IgD-negative memory B cell (primary cell): ENCODE measurements at regions not wholly inside any gene's neighbourhood (a gene's known extent, or its start where the extent isn't known, plus 50 kb on each side); places are given as distances from the start of the nearest gene placed in this dataset.

Source experiments
- H3K27ac Mint-ChIP-seq, 3 donors: one replicate each; pipeline ENCODE4 v1.8.0; 2020 to 2022; ENCODE audit warnings: mild to moderate bottlenecking in 3 of 3, mixed read lengths in 3 of 3, moderate library complexity in 1 of 3
- H3K27me3 Mint-ChIP-seq: one replicate; pipeline ENCODE4 v1.8.0; 2021; ENCODE audit warnings: mixed read lengths
- H3K36me3 Mint-ChIP-seq: one replicate; pipeline ENCODE4 v1.8.0; 2020; ENCODE audit warnings: mild to moderate bottlenecking, mixed read lengths
- H3K4me1 Mint-ChIP-seq, 3 donors: one replicate each; pipeline ENCODE4 v1.8.0; 2020 to 2022; ENCODE audit warnings: mixed read lengths in 3 of 3, mild to moderate bottlenecking in 1 of 3
- H3K4me3 Mint-ChIP-seq, 4 donors: one replicate each; pipeline ENCODE4 v1.8.0; 2020 to 2022; ENCODE audit warnings: mild to moderate bottlenecking in 4 of 4, mixed read lengths in 4 of 4, moderate library complexity in 3 of 4
- H3K9me3 Mint-ChIP-seq, 3 donors: one replicate each; pipeline ENCODE4 v1.8.0; 2020 to 2021; ENCODE audit warnings: mixed read lengths in 3 of 3, mild to moderate bottlenecking in 1 of 3

DNA sequence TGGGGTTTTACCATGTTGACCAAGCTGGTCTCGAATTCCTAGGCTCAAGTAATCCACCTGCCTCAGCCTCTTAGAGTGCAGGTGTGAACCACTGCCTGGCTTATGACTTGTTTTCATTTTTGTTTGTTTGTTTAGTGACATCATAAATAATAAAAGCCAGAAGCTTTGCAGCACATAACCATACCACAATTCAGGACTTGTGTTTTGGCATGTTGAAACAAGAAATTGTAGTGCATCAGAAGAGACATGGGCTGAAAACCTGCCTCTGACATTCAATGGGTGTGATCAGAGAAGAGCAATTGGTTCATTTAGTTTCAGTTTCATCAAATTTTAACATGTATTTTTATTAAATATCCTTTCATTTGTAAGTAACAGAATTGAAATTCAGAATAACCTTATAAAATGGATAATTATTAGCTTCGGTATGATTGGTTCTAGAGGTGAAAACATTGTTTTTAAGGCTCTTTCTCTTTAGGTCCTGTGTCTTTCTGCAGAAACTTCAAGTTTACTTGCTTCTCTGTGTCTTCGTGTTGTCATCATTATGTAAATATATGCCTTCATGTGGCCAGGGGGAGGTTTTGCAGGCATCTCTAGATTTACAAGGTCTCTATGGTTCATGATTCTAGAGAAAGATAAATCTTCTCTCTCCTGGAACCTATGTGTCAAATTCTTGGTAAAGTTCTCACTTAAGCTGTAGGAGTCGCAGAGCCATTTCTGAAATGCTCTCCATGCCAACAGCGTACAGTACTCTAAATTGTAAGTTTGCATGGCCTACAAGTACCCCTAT is 312.0 kb downstream of the KCNC2 start:
- H3K36me3 Mint-ChIP-seq: no peaks in the 10 kb centered on the region
- no peaks in the 10 kb centered on the region for H3K27me3 Mint-ChIP-seq
- H3K27ac Mint-ChIP-seq: no peak overlapping the region
- H3K9me3 Mint-ChIP-seq: peaks cover 0 to 2% (median 0%) of the 10 kb centered on the region in 3 donors
- no peaks in the 10 kb centered on the region for H3K4me1 Mint-ChIP-seq
- no peak overlapping the region for H3K4me3 Mint-ChIP-seq

DNA sequence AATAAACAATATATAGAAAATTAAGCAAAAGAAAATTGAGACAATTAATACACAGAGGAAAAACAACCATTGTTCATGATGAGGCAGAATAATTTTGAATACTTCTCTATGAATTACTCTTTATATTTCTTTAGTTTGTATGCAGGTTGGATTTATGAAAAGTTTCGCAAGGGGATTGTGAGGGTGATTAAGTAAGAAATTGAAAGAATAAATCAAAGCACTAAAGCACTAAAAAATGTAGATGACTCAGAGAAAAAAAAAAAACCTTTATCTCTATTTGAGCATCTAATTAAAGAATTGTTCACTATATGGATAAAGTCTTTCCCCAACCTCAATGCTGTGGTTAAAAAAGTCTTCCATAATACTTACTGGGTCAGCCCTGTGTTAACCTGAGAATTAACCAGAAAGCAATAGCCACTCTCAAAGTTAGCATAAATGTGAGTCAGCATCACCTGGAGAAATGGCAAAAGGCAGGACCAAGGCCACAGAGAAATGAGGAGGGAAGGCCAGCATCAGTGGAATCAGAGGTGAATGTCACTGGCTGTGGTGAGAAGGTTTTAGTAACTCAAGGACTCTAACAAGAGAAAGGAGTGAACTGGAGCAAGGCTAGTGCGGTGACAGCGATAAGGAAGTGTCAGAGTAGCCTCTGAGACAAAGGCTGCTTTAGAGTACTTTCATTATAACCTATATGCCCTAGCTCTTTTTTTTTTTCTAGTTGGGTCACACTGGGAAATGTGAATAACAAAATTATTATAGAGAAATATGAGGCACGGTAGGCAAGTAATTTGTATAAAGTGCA is 310.4 kb downstream of the KCNC2 start:
- Mint-ChIP-seq H3K4me3 (no peak overlapping the region), H3K4me1 (no peaks in the 10 kb centered on the region), H3K36me3 (no peaks in the 10 kb centered on the region), H3K27ac (no peak overlapping the region), H3K27me3 (no peaks in the 10 kb centered on the region), H3K9me3 (peaks cover 0 to 2% (median 0%) of the 10 kb centered on the region in 3 donors)

DNA sequence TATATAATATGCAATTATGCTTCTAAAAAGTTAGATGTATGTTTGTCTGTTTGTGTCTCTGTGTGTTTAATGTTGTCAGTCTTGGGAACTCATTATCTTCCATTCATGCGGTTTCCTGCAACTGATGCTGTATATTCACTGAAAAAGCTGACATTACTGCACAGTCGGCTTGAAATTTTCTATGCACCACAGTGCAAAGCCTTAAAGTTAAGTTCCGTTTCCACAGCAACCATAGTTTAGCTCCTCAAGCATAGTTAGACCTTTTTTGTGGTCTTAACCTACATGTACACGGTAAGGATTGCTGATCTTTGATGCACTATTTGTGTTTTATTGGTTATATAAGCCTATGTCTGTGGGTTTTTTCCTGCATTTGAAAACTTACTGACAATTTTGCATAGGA is 309.4 kb downstream of the KCNC2 start:
- H3K4me3 Mint-ChIP-seq: no peak overlapping the region

DNA sequence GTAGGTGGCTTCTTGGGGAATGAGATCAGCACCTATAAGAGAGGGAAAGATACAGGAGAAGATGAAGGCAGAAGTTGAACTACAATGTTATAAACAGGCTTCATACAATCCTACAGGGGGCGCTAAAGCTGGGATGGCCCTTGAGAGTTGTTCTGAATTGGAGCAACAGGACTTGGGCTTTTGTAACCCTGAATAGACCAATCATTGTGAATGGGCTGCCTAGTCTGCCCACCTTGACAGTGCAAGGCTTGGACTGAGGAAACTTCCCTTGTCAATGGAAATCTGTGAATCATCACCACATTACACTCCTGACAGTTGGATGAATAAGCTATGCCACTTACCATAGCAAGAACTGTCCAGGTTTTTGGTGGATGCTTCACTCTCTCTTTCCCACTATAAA is 306.1 kb downstream of the KCNC2 start:
- no peak overlapping the region for H3K4me3 Mint-ChIP-seq
- no peaks in the 10 kb centered on the region for H3K4me1 Mint-ChIP-seq
- peaks cover 0 to 2% (median 1%) of the 10 kb centered on the region in 3 donors for H3K9me3 Mint-ChIP-seq
- H3K36me3 Mint-ChIP-seq: no peaks in the 10 kb centered on the region
- H3K27me3 Mint-ChIP-seq: no peaks in the 10 kb centered on the region
- no peak overlapping the region for H3K27ac Mint-ChIP-seq

More for the DNA sequence above, 309.4 kb downstream of the KCNC2 start:
- no peaks in the 10 kb centered on the region for H3K4me1 Mint-ChIP-seq
- H3K9me3 Mint-ChIP-seq: peaks cover 0 to 2% (median 1%) of the 10 kb centered on the region in 3 donors
- H3K27ac Mint-ChIP-seq: no peak overlapping the region
- H3K27me3 Mint-ChIP-seq: no peaks in the 10 kb centered on the region
- no peaks in the 10 kb centered on the region for H3K36me3 Mint-ChIP-seq

DNA sequence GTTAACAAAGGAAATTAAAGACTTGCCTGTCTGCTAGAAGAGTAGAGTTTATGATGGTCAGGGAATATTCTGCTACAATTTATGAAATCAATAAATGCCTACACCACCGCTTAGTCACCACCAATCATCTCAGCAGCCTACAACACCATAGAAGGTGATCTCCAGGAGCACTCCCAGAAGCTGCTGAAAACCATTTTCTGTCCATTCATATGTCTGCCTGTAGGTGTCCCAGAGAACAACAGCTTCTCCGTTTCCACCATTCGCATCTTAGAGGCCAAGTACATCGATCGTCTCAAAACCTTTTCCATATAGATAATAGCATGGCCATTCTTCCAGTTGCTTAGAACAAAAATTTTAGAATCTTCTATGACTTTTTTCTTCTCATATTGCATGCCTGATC is 303.4 kb downstream of the KCNC2 start:
- Mint-ChIP-seq H3K27me3 (no peaks in the 10 kb centered on the region), H3K4me1 (no peaks in the 10 kb centered on the region), H3K27ac (no peak overlapping the region), H3K9me3 (peaks cover 0 to 1% (median 0%) of the 10 kb centered on the region in 3 donors), H3K36me3 (no peaks in the 10 kb centered on the region), H3K4me3 (no peak overlapping the region)

DNA sequence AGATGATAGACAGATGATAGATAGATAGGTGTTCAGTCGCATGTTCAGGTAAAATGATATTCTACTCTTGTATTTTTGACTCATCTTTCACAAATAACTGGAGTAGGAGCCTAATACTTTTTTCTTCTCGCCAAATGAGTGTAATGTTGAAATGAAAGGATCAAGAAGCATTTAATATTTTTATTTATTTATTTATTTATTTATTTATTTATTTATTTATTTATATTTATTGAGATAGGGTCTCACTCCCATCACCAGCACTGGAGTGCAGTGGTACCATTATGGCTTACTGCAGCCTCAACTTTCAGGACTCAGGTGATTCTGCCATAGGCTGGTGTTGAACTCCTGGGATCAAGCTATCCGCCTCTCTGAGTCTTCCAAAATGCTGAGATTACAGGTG is 298.8 kb downstream of the KCNC2 start:
- Mint-ChIP-seq H3K4me3 (no peak overlapping the region), H3K9me3 (no peaks in the 10 kb centered on the region), H3K27ac (no peak overlapping the region), H3K4me1 (no peaks in the 10 kb centered on the region), H3K27me3 (no peaks in the 10 kb centered on the region), H3K36me3 (no peaks in the 10 kb centered on the region)

DNA sequence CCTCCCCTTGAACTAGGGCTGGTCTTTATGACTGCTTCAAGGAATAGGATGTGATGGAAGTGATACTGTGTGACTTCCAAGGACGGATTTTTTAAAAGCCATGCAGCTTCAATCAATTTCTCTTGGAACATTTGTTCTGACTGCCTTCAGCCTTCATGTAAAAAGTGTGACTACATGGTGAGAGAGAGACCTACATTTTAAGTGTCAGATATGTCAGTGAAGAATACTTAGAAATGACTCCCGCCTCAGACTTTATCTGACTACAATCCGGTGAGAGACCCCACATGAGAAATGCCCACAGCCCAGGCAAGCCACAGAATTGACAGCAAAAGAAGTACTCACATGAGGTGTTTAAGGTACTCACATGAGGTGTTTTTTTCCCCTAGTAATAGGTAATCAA is 295.3 kb downstream of the KCNC2 start:
- H3K36me3 Mint-ChIP-seq: no peaks in the 10 kb centered on the region
- no peaks in the 10 kb centered on the region for H3K4me1 Mint-ChIP-seq
- no peaks in the 10 kb centered on the region for H3K9me3 Mint-ChIP-seq
- H3K4me3 Mint-ChIP-seq: no peak overlapping the region
- H3K27me3 Mint-ChIP-seq: no peaks in the 10 kb centered on the region
- H3K27ac Mint-ChIP-seq: no peak overlapping the region

DNA sequence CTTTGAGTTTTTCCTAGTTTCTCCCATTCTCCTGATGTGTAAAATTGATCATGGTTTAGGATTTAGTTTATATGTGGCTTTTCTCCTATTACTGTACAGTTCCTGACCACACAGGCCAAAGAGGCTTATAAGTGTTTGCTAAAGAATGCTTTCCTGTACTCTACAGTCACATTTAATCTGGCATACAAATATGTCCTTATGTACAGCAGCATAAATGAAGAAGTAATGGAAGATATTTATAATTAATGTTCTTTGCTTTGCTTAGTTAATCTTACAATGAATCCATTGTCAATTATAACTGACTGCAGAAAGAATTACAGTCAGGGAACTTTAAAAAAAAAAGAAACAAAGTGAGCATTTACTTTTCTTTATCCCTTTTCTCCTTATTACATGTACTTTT is 293.9 kb downstream of the KCNC2 start:
- H3K4me1 Mint-ChIP-seq: no peaks in the 10 kb centered on the region
- H3K9me3 Mint-ChIP-seq: no peaks in the 10 kb centered on the region
- no peak overlapping the region for H3K4me3 Mint-ChIP-seq
- H3K27me3 Mint-ChIP-seq: no peaks in the 10 kb centered on the region
- H3K27ac Mint-ChIP-seq: no peak overlapping the region
- H3K36me3 Mint-ChIP-seq: no peaks in the 10 kb centered on the region

DNA sequence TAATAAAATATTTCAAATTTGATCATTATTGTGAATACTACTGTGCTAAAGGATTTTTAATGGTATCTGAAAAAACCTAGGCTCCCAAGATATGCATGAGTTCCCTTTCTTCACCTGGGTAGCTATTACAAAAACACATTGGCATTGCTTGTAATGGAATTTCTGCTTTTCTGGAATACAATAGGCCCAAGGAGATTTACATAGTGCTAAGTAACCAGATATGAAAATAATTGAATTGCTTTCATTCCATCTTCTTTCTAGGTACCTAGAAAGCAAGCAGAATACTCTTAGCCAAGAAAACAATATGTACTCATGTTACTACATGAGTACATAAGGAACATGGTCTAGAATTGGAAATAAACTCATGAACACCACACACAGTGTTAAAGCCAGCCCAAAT is 291.9 kb downstream of the KCNC2 start:
- Mint-ChIP-seq H3K27ac (no peak overlapping the region), H3K4me3 (no peak overlapping the region), H3K36me3 (no peaks in the 10 kb centered on the region), H3K9me3 (peaks cover 0 to 4% (median 0%) of the 10 kb centered on the region in 3 donors), H3K27me3 (no peaks in the 10 kb centered on the region), H3K4me1 (no peaks in the 10 kb centered on the region)

DNA sequence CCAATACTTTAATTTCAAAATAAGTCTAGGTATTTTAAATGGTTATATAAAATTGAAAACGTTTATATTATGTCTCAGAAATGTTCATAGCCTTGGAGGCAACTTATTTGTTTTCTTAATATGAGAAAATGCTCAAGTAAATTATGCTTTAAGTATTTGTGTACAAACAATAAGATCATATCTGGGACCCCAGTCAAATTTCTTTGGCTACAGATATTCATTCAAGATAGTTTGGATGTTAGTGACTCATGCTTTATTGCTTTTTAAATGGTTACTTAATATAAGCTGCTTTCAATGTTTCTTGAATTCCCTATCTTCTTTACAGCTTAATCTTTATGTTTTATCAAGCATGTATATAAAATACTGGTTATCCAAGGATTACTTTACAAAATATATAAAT is 291.3 kb downstream of the KCNC2 start:
- no peak overlapping the region for H3K27ac Mint-ChIP-seq
- peaks cover 0 to 7% (median 1%) of the 10 kb centered on the region in 3 donors for H3K9me3 Mint-ChIP-seq
- no peaks in the 10 kb centered on the region for H3K36me3 Mint-ChIP-seq
- no peaks in the 10 kb centered on the region for H3K27me3 Mint-ChIP-seq
- no peak overlapping the region for H3K4me3 Mint-ChIP-seq
- no peaks in the 10 kb centered on the region for H3K4me1 Mint-ChIP-seq

DNA sequence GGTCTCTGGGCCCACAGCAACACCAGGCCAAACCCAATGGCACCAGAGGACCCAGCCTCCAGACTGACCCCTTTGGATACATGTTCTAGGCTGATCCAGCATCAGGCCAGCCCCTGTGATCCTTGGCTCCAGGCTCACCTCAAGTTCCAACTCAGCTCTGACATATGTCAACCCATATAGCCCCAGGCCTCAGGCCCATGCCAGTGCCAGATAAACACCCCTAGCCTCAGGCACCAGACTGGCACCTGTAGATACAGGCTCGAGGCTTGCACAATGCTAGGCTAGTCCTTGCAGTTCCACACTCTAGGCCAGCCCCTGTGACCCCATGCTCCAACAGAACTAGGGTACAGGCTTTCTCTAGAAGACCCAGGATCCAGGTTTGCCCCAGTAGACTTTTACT is 287.5 kb downstream of the KCNC2 start:
- no peak overlapping the region for H3K27ac Mint-ChIP-seq
- H3K27me3 Mint-ChIP-seq: no peaks in the 10 kb centered on the region
- H3K4me1 Mint-ChIP-seq: no peaks in the 10 kb centered on the region
- H3K36me3 Mint-ChIP-seq: no peaks in the 10 kb centered on the region
- no peak overlapping the region for H3K4me3 Mint-ChIP-seq
- peaks cover 3 to 22% (median 5%) of the 10 kb centered on the region in 3 donors for H3K9me3 Mint-ChIP-seq

DNA sequence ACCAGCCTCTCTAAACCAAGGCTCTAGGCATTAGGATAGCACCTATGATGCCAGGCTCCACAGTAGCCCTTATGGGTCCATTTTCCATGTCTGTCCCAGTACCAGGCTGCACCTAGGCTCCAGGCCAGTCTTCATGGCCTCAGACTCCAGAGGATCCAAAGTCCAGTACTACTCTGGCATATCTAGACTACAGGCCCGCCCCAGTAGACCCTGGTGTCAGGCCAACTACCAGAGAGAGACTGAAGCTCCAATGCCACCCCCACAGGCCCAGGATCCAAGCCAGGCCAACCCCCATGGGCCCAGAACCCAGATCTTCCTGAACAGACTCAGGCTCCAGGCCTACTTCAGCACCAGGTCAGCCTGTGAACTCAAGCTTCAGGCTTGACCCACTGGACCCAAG is 287.0 kb downstream of the KCNC2 start:
- H3K36me3 Mint-ChIP-seq: no peaks in the 10 kb centered on the region
- H3K4me1 Mint-ChIP-seq: no peaks in the 10 kb centered on the region
- H3K4me3 Mint-ChIP-seq: no peak overlapping the region
- peaks cover 3 to 23% (median 5%) of the 10 kb centered on the region in 3 donors for H3K9me3 Mint-ChIP-seq
- no peaks in the 10 kb centered on the region for H3K27me3 Mint-ChIP-seq
- no peak overlapping the region for H3K27ac Mint-ChIP-seq

DNA sequence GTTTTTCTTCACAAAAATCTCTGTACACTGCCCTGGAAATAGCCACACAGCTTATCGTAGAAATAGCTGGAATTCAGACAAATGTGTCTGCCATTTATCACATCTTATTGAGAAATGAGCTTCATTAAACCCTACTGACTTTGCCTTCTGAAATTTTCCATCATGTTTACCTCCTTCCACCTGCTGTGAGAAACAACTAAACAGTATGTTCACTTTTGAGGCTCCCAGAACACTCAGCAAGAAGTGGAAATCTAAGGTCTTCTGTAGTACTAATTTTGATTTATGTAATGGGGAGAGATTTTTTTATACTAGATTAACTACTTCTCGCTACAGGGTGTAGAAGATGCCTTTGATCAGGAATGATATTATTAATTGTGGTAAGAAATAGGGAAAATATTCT is 268.0 kb downstream of the KCNC2 start:
- no peaks in the 10 kb centered on the region for H3K27me3 Mint-ChIP-seq
- H3K4me1 Mint-ChIP-seq: no peaks in the 10 kb centered on the region
- H3K27ac Mint-ChIP-seq: no peak overlapping the region
- H3K4me3 Mint-ChIP-seq: no peak overlapping the region
- no peaks in the 10 kb centered on the region for H3K36me3 Mint-ChIP-seq
- H3K9me3 Mint-ChIP-seq: peaks cover 0 to 4% (median 3%) of the 10 kb centered on the region in 3 donors

DNA sequence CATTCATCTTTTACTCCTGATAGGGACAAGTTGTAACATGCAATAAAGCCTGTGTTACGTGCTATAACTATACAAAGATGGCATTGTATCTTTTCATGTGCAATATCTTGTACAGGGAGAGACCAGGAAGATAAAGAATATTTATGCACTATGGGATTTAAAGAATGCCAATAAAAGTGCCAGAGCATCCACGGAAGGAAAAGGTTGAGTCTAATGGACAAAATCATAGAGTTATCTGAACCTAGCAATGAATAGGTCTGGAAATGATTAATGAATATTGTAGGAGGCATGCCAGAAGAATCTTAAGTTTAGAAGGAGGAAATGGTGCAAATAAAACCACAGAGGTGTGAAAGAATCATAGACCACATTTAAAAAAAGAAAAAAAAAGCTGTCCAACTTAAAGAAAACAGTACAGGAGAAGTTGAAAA is 263.9 kb downstream of the KCNC2 start:
- peaks cover 0 to 4% (median 3%) of the 10 kb centered on the region in 3 donors for H3K9me3 Mint-ChIP-seq
- H3K4me1 Mint-ChIP-seq: no peaks in the 10 kb centered on the region
- no peaks in the 10 kb centered on the region for H3K36me3 Mint-ChIP-seq
- H3K27ac Mint-ChIP-seq: no peak overlapping the region
- no peaks in the 10 kb centered on the region for H3K27me3 Mint-ChIP-seq
- no peak overlapping the region for H3K4me3 Mint-ChIP-seq

DNA sequence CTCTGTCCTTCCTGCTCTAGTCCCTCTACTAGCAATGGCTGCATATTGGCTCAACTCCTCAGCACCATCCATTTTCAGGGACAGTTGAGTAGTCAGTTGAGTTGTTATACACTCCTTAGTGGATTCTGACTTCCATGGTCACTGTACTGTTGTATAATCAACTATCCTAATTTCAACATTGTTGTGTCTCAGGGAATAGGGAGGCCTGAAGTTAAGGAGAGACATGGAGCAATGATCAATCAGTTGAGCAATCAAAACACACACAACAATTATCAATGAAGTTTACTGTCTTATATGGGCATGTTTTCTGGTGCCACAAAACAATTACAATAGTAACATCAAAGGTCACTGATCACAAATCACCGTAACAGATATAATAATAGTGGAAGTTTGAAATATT is 255.9 kb downstream of the KCNC2 start:
- H3K27ac Mint-ChIP-seq: no peak overlapping the region
- peaks cover 0 to 13% (median 10%) of the 10 kb centered on the region in 3 donors for H3K9me3 Mint-ChIP-seq
- no peaks in the 10 kb centered on the region for H3K27me3 Mint-ChIP-seq
- no peaks in the 10 kb centered on the region for H3K36me3 Mint-ChIP-seq
- H3K4me1 Mint-ChIP-seq: no peaks in the 10 kb centered on the region
- H3K4me3 Mint-ChIP-seq: no peak overlapping the region

DNA sequence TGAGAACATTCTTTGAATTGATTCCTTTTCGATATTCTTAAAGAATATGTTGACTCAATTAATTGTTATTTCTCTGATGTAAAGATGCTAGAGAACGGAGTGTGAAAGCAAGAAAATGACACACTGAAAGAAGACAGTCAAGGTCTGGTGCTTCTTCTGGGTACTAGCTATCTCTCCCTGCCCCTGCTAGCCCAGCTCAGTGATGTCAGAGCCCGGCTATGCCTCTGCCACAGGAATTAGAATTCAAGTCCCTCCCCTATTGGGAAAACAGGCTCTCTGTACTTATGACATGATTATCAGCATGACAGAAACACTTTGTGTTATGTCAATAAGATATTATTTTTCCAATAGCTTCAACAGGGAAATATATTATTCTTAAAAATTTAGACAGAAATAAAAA is 252.4 kb downstream of the KCNC2 start:
- Mint-ChIP-seq H3K4me1 (no peaks in the 10 kb centered on the region), H3K27ac (no peak overlapping the region), H3K9me3 (peaks cover 0 to 13% (median 3%) of the 10 kb centered on the region in 3 donors), H3K36me3 (no peaks in the 10 kb centered on the region), H3K27me3 (no peaks in the 10 kb centered on the region), H3K4me3 (no peak overlapping the region)
